ENCODE measurements at regions not wholly inside any gene's neighbourhood (a gene's known extent, or its start where the extent isn't known, plus 50 kb on each side); places are given as distances from the start of the nearest gene placed in this dataset.

DNA sequence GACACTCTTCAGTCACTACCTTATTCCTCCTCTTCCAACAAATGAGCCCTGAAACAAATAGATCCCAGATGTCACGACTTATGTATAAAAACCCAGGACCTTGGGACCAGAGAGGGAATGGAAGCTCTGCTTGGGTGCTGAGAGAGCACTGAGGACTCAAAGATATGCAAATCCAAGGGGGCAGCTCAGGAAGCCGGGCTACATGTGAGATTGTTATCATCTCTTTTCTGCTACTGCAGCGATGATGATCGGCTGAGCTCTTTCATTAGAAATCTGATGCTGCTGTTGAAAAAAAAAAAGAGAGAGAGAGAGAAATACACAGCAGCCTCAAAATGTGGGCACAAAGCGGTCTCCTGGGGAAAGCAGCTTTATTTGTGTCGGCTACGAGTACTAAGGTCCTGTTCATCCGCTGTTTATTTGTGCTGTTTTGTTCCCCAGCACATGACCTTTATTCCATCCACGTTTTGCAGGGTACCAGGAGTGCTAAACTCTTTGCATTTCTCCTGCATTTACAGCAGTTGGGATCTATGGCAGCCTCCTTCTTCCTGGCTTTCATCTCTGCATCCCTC, 120.2 kb downstream of the TRIM29 start:
- no peak for DNase-seq

DNA sequence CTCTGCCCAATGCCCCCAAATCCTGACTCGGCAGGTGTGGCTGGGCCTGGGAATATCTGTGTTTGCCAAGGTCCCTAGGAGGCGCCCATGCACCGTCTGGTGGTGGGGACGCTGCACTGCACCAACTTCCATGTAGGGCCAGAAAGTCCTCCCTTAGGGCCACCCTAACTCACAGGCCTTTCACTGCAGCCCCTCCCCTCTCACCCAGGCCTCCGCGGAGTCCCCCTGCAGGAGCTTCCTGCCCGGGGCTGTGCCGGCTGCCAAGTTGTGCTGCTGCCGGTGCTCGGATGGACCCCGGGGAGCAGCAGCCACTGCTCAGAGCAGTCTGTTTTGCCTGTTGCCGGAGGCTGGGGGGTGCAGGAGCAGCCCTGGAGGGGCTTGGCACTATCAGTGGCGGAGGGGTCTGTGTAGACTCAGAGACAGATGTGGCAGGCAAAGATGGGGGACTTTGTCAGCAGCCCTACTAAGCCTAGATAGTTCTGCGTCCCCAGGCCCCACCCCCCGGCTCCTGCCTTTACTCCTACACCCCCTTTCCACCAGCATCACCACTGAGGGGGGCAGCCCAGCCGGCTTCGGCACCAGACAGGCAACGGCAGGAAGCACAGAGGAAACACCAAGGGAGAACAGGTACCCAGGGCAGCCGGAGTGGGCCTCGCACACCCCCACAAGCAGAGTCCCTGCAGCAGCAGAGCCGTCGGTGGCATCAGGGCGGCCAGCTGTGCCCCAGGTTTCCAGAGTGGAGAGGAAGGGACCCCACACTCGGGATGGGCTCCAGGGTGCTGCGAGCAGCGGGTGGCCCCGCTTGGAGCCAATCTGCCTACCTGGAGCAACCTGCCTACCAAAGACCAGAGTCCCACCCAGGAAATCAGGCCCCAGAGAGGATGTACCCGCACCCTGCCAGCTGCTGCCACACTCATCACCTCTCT, 124.3 kb downstream of the TRIM29 start:
- peak; percentile 19 to 75 (median 48) for DNase-seq

- DNase-seq, result no peak
Observed at GRCh38 chr11:120012245-120012644, 125.7 kb downstream of the TRIM29 start.

- DNase-seq, result no peak
Observed at GRCh38 chr11:120011836-120012235, 126.1 kb downstream of the TRIM29 start.

DNA sequence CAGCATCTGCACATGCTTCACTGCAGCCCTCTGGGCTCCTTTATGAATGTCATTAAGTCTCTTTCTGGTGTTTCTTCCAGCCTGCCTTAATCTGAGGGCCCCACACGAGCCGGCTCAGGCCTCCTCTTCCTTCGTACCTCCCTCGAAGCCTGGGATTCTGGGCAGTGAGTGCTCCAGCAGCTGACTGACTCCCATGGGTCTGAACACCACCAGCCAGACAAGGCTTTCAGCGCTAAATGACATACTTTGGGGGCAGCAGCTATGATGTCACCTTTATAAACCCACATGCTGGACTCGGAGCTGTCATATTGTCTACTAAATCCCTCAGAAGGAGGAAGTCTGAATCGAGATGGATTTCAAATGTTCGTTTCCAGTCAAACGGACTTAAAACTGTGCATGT, 127.1 kb downstream of the TRIM29 start:
- peak in 1 of 3 donors; percentile 44 for DNase-seq

DNA sequence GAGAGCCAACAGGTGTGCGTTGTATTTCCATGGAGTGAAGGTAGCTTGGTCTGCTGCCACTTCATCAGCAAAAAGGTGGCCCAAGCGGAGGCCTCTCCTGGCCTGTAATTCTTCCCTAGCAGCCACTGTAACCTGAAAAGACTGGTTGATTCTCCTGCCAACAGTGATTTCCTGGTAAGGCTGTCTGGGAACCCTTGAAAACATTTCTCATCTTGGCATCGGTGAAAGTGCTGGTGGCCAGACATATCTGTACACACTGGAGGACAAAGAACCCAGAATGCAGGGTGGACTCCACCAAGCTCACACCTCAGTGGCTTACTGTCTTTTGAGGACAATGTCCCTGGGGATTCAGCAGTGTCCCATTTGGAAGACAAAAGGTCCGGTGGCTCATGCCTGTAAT, 128.0 kb downstream of the TRIM29 start:
- no peak for DNase-seq

- DNase-seq, result no peak
Observed at GRCh38 chr11:120007144-120007543, 130.8 kb downstream of the TRIM29 start.

DNA sequence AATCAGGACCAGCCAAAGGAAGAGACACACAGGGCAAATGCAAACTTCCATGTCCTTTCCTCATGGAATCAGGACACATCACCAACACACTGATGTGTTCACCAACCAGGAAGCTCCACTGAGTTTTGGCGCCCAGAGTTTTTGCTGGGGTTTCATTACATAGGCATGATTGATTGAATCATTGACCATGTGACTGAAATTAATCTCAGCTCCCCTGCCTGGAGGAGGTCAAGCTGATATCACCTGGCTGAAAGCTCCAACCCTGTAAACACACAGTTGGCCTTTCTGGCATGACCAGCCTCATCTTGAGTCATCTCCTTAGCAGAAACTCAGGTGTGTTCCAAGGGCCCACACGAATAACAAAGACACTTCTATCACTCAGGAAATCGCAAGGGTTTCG, 133.2 kb downstream of the TRIM29 start:
- no peak for DNase-seq

- no peak for DNase-seq
Observed at GRCh38 chr11:120001178-120002090, 136.5 kb downstream of the TRIM29 start.

DNA sequence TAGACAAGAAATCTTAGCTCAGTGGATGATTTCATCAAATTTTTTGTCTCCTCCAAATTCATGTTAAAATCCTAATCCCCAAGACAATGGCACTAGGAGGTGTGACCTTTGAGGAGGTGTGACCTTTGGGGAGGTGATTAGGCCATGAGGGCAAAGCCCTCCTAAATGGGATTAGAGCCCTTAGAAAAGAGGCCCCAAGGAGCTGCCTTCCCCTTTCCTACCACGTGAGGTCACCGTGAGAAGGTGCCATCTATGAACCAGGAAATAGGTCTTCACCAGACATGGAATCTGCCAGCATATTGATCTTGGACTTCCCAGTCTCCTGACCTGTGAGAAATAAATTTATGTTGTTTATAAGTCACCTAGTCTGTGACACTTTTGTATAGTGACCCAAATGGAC, 138.7 kb downstream of the TRIM29 start:
- DNase-seq, result no peak

GRCh38 chr11:119996556-119996955, 141.4 kb downstream of the TRIM29 start:
- DNase-seq, result no peak

DNA sequence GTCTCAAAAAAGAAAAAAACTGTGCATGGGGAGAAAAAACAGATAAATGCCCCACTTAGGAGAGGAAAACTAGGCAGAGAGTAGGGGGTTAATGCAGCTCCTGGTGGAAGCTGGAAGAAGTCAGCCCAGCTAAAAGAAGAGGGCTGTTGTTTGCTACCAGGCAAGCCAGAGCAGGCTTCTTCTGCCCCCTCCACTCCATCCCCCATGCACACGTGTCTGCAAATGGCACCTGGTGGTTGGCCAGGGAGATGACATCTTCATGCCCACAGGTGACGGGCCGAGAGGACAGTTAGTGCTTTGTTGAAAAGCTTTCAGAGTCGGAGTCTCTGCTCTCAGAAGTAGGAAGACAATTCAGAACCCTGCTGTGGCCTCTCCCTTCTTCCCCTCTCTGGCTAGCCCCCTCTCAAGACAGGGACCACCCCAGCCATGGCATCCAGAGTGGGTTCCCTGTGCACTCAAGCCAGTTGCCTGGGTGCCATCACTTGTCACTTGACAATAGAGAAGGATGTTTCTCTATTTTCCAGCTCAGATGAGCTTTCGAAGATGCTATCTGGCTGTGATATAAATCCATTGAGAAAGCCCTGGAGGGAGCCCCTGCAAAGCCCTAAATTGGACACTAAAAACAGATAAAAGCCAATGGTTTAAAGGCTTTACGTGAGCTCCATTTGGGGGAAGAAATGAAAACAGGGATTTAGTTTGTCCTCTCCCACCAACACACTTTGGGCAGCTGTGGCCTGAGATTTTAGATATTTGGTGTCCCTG, 142.0 kb downstream of the TRIM29 start:
- no peak for DNase-seq

- no peak for DNase-seq
Observed at GRCh38 chr11:119993722-119994121, 144.2 kb downstream of the TRIM29 start.

GRCh38 chr11:119992171-119993051, 145.5 kb downstream of the TRIM29 start:
- DNase-seq, result no peak

GRCh38 chr11:119991669-119992068, 146.2 kb downstream of the TRIM29 start:
- DNase-seq, result no peak

- no peak for DNase-seq
Observed at GRCh38 chr11:119991022-119991404, 146.9 kb downstream of the TRIM29 start.

DNA sequence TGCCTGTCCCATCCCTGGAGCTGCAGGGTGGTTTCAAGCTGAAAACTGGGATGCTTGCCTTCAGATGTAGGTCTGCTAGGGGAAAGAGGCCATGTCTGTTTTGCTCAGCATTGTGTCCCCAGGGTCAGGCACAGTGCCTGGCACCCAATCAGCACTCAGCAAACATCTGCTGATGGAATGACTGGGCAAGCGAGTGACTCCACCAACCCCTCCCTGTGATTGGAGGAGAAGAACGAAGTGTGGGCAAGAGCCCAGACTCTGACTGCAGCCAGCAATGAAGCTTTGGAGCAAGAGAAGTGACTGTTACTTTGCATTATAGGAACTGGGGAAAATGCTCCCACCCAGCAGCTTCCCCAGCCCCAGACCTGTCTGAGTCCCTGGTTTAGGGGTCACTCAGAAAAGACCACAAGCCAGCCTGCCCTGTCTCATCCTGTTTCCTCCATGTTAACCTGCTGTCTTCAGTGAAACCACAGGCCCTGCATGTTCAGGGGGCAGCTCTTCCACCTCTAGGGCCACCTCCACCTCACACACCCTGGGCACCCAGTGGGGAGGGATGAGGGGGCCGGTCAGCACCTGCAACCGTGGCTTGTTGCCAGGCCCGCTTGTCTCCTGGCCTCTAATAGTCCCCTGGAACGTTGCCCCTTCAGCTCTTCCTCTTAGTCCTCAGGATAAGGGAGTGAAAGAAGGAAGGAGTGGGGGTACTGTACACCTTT, 147.4 kb downstream of the TRIM29 start:
- DNase-seq, result peak in 2 of 3 donors; percentile 53 to 64

DNA sequence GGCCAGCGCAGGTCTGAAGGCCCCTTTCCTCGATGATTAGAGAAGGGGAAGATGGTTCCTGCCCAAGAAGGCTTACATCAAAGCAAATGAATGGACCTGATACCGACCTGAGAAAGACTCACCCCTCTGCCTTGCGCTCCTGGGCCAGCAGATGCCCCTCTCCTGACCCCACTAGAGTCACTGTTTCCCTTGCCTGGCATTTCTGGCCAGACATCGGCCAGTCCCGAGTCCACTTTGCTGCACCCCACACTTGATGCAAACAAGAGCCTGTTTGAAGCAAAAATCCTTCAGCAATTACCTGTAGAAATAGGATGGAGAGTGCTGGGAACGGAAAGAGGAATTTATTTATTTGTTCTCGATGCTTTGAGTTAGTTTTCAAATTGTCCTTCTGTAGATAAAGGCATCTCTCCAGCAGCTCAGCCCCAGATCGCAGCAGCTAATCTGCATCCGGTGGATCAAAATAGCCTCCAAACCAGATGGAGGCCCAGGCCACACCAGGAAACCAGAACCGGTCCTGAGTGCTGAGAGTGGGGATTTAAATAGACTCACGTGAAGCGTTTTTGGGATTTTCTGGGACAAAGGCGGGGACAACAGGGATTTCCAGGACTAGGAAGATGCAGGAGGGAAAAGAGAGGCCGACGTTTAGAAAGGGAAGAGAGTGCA, 148.6 kb downstream of the TRIM29 start:
- DNase-seq, result no peak

DNA sequence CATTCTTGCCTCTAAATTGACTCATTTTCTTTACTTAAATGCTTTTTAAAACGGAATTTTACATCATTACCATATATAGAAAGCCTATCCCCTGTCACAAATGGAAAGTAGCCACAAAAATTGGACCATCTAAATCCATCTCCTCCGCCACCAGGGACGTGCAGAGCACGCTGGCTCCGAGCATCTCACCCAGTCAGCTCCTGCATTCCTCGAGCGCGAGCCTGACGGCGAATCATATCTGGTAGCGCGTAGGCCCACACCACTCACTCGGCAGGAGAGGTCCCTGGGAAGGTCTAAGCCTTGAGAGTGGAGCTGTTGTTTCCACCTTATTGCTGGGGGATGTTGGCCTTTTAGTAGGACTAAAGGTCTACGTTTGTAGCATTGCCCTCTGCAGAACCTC, 152.4 kb downstream of the TRIM29 start:
- no peak for DNase-seq
